ENCODE measurements at regions not wholly inside any gene's neighbourhood (a gene's known extent, or its start where the extent isn't known, plus 50 kb on each side); places are given as distances from the start of the nearest gene placed in this dataset.
A peak's percentile ranks its signal among the peaks of the same experiment; 100 is the strongest.

GRCh38 chr18:31248783-31249521 lies 69.0 kb upstream of the DSG1 start:
- peak; percentile 3 for DNase-seq

GRCh38 chr18:31250902-31251301 lies 67.1 kb upstream of the DSG1 start:
- DNase-seq: no peak

- DNase-seq: no peak
Measured at GRCh38 chr18:31252522-31252921, 65.4 kb upstream of the DSG1 start.

GRCh38 chr18:31255953-31256352 lies 62.0 kb upstream of the DSG1 start:
- DNase-seq: no peak

- DNase-seq: no peak
Measured at GRCh38 chr18:31258789-31259188, 59.2 kb upstream of the DSG1 start.

GRCh38 chr18:31261792-31262582 lies 56.0 kb upstream of the DSG1 start:
- DNase-seq: no peak

GRCh38 chr18:31267823-31268481 lies 50.0 kb upstream of the DSG1 start:
- no peak for DNase-seq
